NCI-H2171 (cell line): ENCODE measurements at regions not wholly inside any gene's neighbourhood (a gene's known extent, or its start where the extent isn't known, plus 50 kb on each side); places are given as distances from the start of the nearest gene placed in this dataset.

Experiments used
- DNase-seq: peaks from one replicate; lab custom pipeline; 2025; lab: John Stamatoyannopoulos, UW

GRCh38 chr6:105452924-105453756 is 50.3 kb upstream of the PREP start:
- no peak for DNase-seq
